Superior temporal gyrus (tissue), 1 donor: ENCODE measurements at regions not wholly inside any gene's neighbourhood (a gene's known extent, or its start where the extent isn't known, plus 50 kb on each side); places are given as distances from the start of the nearest gene placed in this dataset.

ENCODE experiments used
- DNase-seq: peaks from one replicate; pipeline ENCODE4 v3.0.0-alpha.2; 2016; ENCODE audit errors: extremely low spot score

DNA sequence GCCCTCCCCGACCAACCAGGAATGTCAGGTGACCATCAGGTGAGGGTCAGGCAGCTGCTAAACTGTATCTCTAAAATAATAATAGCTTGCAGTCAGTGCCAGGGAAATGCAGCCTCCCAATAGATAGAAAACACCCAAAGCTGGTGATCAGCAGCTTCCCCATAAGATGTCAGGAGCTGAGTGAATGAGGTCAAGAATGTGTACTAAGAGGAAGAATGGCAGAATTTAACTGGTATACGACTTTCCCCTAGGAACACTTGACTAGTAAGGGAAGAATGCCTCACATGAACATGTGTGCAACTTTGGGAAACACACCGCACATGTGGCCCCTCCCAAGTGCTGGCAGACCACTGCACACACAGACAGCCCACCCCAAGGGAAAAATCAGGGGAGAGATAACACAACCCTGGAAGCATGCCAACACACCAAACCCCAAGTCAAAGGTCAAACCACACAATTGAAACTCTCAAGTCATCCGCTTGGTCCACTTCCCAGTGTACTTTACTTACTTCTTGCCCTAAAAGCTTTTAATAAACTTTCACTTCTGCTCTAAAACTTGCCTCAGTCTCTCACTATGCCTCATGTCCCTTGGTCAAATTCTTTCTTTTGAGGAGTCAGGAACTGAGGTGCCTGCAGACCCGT is 806.5 kb downstream of the OTOL1 start:
- no peak for DNase-seq

DNA sequence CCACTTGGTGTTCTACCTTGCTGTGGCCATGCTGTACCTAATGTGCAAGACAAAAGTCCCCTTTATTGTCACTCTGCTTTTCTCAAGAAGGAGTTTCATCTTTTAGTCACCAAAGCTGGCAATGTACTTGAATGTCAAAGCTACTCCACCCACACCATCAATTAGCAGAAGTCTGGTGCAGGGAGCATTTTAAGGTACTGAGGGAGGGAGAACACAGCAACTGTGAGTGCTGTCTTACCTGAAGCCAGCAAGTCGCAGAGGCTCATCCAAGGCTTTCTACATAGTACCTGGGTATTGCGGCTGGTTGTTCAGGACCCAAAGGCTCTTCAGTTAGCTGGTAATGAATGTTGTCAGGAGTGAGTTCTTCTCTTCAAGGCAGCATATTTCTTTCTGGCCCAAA is 820.4 kb downstream of the OTOL1 start:
- no peak for DNase-seq

DNA sequence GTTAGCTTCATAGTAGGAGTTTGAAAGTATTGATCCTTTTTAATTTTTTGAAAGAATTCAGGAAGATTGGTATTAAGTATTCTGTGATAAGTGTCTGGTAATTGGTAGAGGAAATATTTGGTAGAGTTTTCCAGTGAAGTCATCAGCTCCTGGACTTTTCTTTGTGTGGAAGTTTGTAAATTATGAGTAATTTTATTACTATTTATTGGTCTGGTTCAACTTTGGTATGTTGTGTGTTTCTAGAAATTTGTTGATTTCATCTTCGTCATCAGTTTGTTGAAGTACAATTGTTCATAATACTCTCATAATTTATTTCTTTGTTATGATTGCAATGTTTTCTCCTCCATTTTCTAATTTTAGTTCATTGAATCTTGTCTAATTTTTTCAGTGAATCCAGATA is 832.0 kb downstream of the OTOL1 start:
- no peak for DNase-seq

DNA sequence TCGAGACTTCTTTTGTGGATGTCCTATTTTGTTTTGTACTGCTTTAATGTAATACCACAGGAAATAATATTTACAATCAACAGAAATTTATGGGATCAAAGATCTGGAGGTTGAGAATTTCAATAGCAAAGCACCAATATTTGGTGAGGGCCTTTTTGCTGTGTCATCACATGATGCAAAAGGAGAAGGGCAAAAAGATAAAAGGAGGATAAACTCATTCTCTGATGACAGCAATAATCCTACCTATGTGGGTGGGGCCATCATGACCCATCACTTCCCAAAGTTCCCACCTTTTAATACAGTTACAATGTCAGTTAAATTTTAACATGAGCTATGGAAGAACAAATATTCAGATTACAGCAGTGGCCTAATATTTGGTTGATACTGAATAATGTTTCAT is 832.9 kb downstream of the OTOL1 start:
- no peak for DNase-seq

DNA sequence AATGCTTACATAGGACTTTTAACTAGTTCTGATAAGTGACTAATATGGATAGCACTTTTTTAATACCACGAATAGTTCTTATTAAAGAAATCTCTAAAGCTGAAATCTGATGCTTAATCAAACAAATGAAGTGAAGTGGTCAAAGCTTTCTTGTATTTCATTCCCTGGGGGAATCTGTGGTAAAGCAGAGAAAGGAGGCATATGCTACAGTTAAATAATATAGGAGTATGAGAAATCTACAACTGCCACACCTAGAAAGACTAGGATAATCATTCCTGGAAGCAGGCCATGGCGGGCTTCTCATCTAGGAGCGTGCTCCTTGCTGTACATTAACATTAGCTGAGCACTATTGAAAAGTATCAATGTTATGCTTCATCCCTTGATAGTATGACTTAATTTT is 835.7 kb downstream of the OTOL1 start:
- DNase-seq = no peak

DNA sequence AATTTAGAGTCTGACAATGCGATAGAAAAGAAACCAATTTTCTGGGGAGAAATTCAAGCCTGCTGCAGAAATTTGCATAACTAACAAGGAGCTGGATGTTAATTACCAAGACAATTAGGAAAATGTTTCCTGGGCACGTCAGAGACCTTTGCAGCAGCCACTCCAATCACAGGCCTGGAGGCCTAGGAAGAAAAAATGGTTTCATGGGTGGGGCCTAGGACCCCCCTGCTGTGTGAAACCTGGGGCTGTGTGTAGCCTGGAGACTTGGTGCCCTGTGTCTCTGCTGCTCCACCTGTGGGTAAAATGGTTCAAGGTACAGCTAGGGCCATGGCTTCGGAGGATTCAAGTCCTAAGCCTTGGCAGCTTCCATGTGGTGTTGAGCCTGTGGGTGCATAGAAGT is 837.9 kb downstream of the OTOL1 start:
- DNase-seq = no peak

DNA sequence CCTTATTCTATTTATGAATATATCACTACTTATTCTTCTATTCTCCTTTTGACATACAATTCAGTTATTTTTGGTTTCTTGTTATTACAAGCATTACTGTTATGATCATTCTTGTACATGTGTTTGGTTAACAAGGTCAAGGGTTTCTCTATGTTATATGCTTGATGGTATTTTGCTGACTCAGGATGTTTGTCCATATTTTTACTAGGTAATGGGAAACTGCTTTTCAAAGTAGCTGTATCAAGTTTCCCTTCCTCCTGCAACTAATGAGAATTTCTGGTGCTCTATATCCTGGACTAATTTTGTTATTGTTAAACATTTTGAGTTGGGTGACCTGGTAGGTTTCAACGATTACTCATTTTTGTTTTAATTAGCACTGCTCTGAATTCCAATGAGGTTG is 841.0 kb downstream of the OTOL1 start:
- DNase-seq = no peak

DNA sequence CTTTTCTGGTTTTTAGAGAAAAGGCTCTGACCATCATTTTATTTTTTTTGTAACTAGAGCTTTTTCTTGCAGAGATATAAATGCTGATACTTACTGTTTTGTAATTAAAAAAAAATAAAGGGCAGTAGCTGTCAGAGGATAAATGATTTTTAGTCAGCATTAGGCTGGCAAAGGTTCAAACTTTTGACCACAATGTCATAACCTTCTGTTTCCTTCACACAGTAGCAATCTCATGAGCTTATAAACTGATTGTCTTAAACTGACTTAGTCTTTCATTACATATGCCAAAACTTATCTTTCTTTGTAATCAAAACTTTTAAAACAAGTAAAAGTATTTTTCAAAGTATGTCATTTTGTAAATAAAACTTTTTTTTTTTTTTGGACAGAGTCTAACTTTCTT is 841.9 kb downstream of the OTOL1 start:
- DNase-seq = no peak

DNA sequence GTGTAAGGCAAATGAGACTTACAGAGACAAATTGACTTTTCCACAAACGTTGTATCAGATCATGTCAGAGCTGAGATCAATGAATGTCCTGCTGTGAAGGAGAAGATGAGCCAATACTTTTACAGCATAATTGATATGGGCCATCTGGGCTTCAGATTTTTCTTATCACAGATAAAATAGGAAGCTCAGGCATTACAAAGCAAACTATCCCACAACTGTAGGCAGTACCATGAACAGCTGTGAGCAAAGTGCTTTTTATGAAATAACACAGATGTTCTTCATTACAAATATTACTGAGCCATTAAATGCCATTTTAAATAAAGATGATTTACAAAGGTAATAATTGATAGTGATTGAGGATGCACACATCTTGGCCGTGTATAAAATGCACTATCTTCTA is 852.3 kb downstream of the OTOL1 start:
- DNase-seq = no peak

DNA sequence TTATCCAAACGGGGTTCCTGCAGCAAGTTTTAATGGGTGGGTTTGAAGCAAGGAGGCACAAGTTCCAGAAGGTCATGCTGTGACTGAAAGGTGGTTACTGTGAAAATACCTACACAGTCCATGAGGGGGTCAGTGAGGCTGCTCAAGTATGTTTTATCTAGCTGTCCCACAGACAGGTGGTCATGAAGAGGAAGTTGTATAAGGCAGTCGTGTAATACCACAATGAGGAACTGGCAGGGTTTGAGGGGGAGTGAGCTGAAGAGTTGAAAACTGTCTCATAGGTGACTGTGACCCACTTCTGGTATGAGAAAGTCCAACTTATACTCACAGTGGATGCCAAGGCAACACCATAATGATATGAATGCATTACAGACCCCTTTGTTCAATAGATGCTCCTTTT is 856.8 kb downstream of the OTOL1 start:
- no peak for DNase-seq

DNA sequence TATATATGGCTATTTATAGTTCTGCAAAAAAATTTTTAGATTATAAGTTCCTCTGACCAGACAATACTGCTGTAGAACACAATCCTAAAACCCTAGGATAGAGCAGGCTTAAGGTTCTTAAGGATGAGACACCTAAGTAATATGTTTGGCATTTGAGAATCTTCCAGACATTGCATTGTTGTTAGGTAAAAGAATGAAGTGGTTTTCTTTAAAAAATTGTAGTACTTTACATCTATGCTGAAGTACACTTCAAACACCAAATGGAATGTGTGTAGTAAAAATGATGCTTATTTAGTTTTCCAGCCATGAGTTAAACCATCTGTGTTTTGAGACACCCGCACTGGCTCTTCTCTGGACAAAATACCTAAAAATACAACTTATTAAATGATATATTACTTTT is 857.7 kb downstream of the OTOL1 start:
- DNase-seq = no peak

DNA sequence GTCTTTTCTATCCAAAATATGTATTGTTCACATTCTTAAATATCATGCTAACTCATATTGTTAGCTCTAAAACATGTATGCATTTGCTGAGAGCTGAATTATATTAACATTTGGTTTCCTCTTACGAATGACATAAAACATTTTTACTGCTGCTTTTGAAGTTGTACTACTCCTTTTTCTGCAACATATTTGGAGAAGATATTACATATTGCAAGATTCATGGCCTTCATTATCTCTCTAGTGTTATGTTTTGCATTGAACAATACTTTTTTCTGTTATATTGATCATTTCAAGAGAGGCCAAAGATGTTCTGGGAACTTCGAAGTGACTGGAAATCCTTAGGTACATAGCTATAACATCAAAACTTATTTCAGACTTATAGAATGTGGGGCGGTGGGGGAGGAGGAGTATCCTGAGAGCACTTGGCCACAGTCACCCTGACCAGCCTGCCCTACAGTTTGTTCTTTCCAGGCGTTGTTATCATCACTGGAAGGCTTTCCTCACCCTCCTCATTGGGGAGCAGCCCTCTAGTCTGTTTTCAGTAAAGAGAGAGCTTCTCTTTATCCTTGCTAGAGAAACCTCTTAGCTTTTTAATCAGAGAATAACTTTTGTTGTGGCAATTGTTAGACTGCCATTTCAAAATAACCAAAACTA is 868.6 kb downstream of the OTOL1 start:
- no peak for DNase-seq

DNA sequence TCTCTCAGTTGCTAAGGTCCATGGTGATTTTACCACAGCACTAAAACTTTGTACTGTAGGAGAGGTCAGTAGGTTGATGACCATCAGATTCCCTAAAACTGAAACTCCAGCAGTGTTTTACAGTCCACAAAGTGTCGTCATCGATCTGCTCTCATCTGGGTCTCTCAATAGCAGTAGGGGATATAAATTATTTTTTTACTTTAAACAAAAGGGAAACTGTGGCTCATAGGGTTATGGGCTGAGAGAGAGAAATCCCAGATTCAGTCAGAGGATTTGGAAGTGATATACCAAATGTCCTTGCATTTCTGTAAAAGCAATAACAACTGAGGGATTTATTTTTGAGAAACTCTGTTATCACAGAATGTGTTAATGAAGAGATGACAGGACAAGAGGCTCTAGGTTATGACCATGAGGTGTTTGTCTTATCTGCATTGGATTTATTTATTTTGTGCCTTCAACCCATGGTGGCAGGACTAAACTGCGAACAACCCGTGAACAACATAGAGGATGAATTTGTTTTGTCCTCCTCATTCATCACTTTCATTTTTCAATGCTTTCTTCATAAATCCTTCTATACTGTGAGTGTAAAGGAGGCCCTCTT is 869.7 kb downstream of the OTOL1 start:
- DNase-seq = no peak

DNA sequence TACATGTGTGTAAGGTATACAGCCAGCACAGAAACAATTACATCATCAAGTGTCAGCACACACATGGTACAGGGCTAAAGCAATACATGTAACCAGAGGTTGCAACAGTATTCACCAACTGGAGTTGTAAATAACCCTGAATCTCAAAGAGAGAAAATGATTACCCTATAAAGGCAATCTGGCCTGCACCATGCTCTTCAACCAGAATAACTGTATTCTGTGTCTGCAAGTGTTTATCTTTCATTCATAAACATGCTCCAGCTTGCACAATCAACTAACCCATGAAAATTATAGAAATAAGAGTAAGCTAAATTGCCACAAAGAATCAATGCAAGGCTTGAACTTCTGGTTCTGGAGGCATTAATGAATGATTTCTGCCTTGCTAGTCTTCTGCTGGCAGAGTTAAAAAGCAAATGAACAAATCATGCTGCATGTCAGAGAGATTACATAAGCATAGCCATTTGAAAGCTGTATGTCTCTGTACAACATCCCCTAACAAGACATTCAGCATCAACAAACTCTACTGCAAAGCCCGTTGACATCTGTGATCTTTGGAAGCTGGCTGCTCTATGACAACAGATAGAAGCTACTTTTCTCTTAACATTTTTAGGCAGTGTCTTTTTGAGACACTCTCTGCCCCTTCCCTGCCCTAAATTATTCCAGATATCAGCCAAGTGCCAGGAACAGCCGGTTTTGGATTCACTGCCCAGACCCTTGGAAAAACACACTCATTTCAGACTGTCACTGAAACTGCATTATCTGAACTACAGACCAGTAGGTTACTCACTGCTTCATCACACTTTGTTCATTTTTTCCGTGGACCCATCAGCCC is 871.0 kb downstream of the OTOL1 start:
- DNase-seq = no peak

DNA sequence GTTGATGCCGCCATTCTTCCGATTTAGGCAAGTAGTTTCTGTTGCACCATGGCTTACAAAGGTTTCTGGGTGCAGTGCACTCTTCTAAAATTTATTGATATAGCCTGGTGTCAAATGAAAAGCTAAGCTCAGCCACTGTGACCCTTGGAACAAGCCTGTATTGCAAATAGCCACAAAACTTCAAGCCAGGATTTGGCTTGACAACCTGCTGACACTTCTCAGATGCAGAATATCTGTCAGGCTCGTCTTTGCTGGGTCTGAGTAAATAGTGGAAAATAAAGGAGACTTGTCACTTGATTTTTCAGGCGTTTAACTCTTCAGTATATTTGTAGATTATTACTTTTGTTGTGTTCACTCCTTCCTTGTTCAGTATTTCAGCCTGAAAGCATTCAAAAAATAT is 871.8 kb downstream of the OTOL1 start:
- no peak for DNase-seq

DNA sequence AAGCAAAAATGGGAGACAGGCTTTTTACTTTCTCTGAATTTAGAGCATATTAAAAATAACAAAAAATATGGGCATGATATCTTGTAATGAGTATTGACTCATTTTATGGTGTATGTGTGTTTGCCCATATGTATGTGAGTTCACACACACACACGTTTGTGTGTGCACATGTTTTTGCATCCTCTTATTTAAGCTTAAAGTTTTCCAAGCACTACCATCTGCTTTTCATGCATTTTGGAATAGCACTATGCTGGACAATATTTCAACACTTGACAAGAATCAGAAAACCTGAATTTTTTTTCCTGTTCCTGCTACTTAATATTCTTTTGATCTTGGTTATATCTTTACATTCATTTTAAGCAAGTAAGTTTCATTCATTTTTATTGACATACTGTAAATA is 872.7 kb downstream of the OTOL1 start:
- DNase-seq = no peak

DNA sequence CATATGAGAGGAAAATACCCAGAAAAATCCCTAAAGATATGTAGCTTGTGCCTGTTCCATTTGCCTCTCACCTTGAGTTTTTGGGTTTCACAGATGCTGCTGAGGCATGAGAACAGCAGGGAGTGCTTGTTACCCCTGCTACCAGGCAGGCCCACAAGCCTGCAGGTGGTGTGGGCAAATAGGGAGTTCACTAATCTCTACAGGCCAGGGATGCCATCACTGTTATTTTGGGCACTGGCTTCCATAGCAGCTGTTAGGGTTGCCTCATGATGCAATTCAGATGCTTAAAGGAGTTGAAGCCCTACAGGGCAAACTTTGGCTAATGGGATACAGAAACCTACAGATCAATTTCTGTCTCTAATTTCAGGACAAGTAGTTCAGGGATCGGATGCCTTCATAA is 873.5 kb downstream of the OTOL1 start:
- no peak for DNase-seq

DNA sequence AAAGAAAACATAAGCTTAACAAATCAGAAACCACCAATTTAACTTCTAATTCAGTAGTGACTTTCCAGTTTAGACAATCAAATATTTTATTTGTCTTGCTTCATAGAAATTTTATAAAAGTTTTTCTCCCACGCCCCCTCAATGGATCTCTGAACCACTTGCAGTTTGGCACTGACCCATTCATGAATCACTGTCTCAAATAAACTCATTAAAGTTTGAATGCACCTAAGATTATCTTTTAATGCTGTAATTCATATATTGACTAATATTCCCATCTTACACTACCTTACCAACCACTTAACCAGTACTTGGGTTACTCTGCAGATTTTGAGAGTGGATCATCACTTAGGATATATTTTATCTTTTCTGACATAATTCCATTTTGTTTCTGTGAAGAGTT is 880.2 kb downstream of the OTOL1 start:
- DNase-seq = no peak

DNA sequence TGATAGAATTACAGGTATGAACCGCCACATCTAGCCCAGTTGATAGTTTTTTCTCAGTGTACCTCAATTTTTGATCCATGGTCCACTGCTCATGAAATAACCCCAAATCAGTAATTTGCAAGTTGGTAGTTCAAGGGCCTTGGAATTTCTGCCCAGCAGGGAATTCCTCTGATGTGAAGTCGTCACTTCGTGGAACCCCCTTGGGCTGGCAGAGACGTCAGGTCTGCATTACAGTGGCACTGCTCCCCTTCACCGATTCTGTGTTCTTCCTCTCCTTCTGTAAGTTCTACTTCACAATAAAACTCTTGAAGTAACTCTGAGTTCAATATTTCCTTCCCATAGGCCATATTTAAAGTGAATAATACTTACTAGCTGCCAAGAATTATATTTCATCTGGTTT is 881.0 kb downstream of the OTOL1 start:
- no peak for DNase-seq

DNA sequence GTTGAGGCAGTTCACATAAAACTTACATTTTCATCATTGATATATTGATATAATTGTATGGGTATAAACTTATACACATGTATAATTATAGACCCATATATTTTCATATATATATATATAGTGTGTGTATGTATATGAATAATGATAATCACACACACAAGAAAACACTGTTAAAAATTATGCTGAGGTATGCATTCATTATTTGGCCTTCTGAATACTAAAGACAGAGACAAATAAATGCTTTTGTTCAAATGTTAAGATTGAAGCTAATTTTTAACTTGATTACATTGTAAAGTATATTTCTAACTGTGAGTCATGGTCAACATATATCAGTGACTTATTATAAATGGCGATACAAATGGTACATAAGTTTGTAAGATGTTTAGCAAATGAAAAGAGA is 888.8 kb downstream of the OTOL1 start:
- DNase-seq = no peak

DNA sequence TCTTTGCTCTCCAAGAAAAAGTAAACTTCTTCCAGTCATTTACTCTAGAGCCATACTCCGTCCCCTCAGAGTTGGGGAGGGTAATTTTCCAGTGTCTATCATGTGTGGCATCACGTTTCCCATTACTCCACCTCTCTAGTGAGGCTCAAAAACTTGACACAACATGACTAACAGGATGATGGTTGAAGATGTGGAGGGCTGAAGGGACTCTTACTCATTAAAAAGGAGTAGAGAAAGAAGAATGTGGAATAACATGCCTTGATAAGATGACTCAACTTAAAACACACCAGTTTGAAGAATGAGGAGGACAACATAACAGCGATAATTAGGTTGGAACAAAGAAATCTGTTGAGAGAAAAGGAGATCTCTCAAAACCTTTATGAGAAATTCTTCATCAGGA is 894.3 kb downstream of the OTOL1 start:
- DNase-seq = no peak

DNA sequence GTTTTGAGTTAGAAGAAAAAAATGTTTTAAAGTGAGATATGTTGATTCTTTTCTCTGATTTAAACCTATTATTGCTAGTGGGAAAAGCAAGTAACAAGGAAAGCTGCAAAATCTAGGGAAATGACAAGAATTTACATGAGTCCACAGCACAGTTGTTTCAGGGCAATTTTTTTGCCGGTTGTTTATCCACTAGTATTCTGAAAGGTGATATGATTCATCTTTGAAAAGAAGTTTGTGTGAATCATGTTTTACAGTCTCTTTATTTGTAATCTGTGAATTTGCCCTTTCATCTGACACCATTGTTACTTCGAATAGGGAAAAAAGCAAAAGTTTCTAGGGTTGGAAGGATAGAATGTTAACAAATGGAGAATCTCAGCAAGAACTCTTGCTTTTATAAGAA is 894.7 kb downstream of the OTOL1 start:
- DNase-seq = no peak

DNA sequence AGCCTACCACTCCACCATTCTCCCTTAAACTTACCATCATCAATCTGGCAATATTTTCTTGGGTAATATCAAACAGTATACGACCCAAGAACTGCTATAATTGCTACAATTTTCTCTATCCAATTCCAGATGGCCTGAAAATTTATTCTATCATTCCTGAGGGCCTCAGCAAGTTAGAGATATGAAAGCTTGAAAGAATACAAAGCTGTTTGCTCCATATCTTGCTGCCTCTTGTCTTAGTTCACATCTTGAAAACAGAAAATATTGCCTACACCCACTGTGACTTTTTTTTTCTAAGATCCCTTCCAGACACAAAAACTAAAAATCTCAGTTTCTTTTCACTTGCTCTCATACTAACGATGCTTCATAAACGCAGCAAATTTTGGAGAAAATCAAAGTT is 898.9 kb downstream of the OTOL1 start:
- no peak for DNase-seq
